Thyroid gland (tissue), 4 donors: ENCODE measurements at regions not wholly inside any gene's neighbourhood (a gene's known extent, or its start where the extent isn't known, plus 50 kb on each side); places are given as distances from the start of the nearest gene placed in this dataset.

Source experiments
- DNase-seq, 2 donors: peaks; one replicate each; pipeline ENCODE4 v3.0.0-alpha.2; 2019
- H3K27ac ChIP-seq, 3 donors: fragments of 200-600 bp; sonication (generic); 1 replicate in 2 of 3; 2 replicates in 1 of 3; pipeline ENCODE4 v1.5.1; 2016 to 2019; ENCODE audit warnings: mild to moderate bottlenecking in 1 of 3, moderate library complexity in 1 of 3
- H3K27me3 ChIP-seq: fragments of 200-600 bp; sonication (generic); one replicate; pipeline ENCODE4 v1.5.1; 2019
- H3K36me3 ChIP-seq, 2 donors: fragments of 200-600 bp; sonication (generic); one replicate each; pipeline ENCODE4 v1.5.1; 2016 to 2019
- H3K4me1 ChIP-seq, 2 donors: fragments of 200-600 bp; sonication (generic); one replicate each; pipeline ENCODE4 v1.5.1; 2017 to 2019
- H3K4me3 ChIP-seq, 3 donors: fragments of 200-600 bp; sonication (generic); replicated peaks in 1 of 3; 1 replicate in 2 of 3; 2 replicates in 1 of 3; pipeline ENCODE4 v1.5.1; 2016; ENCODE audit warnings: mild to moderate bottlenecking in 1 of 3
- H3K9me3 ChIP-seq: fragments of 200-600 bp; sonication (generic); one replicate; pipeline ENCODE4 v1.5.1; 2017
- CTCF ChIP-seq, 6 experiments: fragments of 200-600 bp in 3 of 6; fragments of 450-650 bp in 3 of 6; sonication (generic) in 3 of 6; IDR thresholded peaks; one replicate each; pipeline ENCODE4 v1.5.1; 2016 to 2019; ENCODE audit warnings: antibody characterized with exemption in 6 of 6, mild to moderate bottlenecking in 2 of 6, inconsistent platforms in 1 of 6, moderate library complexity in 1 of 6
- POLR2A ChIP-seq, 2 donors: fragments of 450-650 bp; IDR thresholded peaks; one replicate each; pipeline ENCODE4 v1.6.1; 2017; ENCODE audit warnings: antibody characterized with exemption in 2 of 2, mild to moderate bottlenecking in 2 of 2, moderate library complexity in 1 of 2
- WGBS, 2 donors: methylation state at CpG; one replicate each; pipeline ENCODE4 v1.1.5; 2017; 5-methylcytosine and 5-hydroxymethylcytosine counted together
- intact Hi-C: fragments of 100-400 bp; cut with DNase I; formaldehyde crosslinking; loops from one replicate; pipeline ENCODE4 v1.15.1; 2023

GRCh38 chr16:87065446-87066132 lies 251.6 kb downstream of the C16orf95 start:
- Histone ChIP-seq H3K27ac (no peak overlapping the region), H3K4me1 (peaks cover 0 to 4% of the 10 kb centered on the region in 2 donors)
- intact Hi-C loops: no loop called here

GRCh38 chr16:87066133-87067002 lies 250.8 kb downstream of the C16orf95 start:
- Histone ChIP-seq H3K4me1 (no peaks in the 10 kb centered on the region), H3K36me3 (no peaks in the 10 kb centered on the region), H3K27me3 (no peaks in the 10 kb centered on the region), H3K9me3 (no peaks in the 10 kb centered on the region), H3K4me3 (no peak overlapping the region), H3K27ac (no peak overlapping the region)
- intact Hi-C loops: no loop called here
- no peak for DNase-seq
- 72 to 80% methylated on average over 15 to 22 of the region's 30 CpGs for WGBS, 2 donors
- no peak for TF ChIP-seq CTCF (IDR thresholded peaks at IDR 0.05)
- TF ChIP-seq POLR2A (IDR thresholded peaks at IDR 0.05): no peak

More at GRCh38 chr16:87065446-87066132, 251.6 kb downstream of the C16orf95 start:
- no peaks in the 10 kb centered on the region for H3K27me3 ChIP-seq
- WGBS, 2 donors: 56 to 59% methylated on average over 14 of the region's 14 CpGs
- H3K36me3 ChIP-seq: no peaks in the 10 kb centered on the region
- no peak overlapping the region for H3K4me3 ChIP-seq
- TF ChIP-seq CTCF (IDR thresholded peaks at IDR 0.05) (no peak), POLR2A (IDR thresholded peaks at IDR 0.05) (no peak)
- no peak for DNase-seq
- H3K9me3 ChIP-seq: no peaks in the 10 kb centered on the region

GRCh38 chr16:87067003-87067556 lies 250.1 kb downstream of the C16orf95 start:
- no peaks in the 10 kb centered on the region for H3K27me3 ChIP-seq
- H3K4me3 ChIP-seq: no peak overlapping the region
- WGBS, 2 donors: 84 to 91% methylated on average over 24 of the region's 24 CpGs
- no peaks in the 10 kb centered on the region for H3K9me3 ChIP-seq
- no peaks in the 10 kb centered on the region for H3K36me3 ChIP-seq
- H3K4me1 ChIP-seq: no peaks in the 10 kb centered on the region
- no peak overlapping the region for H3K27ac ChIP-seq
- no peak for TF ChIP-seq POLR2A (IDR thresholded peaks at IDR 0.05)
- no peak for TF ChIP-seq CTCF (IDR thresholded peaks at IDR 0.05)
- DNase-seq: no peak
- intact Hi-C loops: no loop called here

GRCh38 chr16:87067836-87068761 lies 249.1 kb downstream of the C16orf95 start:
- Histone ChIP-seq H3K27me3 (no peaks in the 10 kb centered on the region), H3K4me1 (no peaks in the 10 kb centered on the region), H3K9me3 (no peaks in the 10 kb centered on the region), H3K4me3 (no peak overlapping the region), H3K36me3 (no peaks in the 10 kb centered on the region), H3K27ac (no peak overlapping the region)
- DNase-seq: no peak
- intact Hi-C loops: no loop called here
- TF ChIP-seq POLR2A (IDR thresholded peaks at IDR 0.05) (no peak), CTCF (IDR thresholded peaks at IDR 0.05) (no peak)
- WGBS, 2 donors: 84 to 88% methylated on average over 40 of the region's 40 CpGs
